ENCODE measurements at regions not wholly inside any gene's neighbourhood (a gene's known extent, or its start where the extent isn't known, plus 50 kb on each side); places are given as distances from the start of the nearest gene placed in this dataset.
A peak's percentile ranks its signal among the peaks of the same experiment; 100 is the strongest.
"Not testable (repeated sequence)": the region's sequence is repeated elsewhere in the genome, so short reads cannot be mapped to it uniquely, and the experiment has no call there.

- DNase-seq: not testable (repeated sequence)
Measured at GRCh38 chr3:166975796-166976195, 404.3 kb downstream of the ZBBX start.

GRCh38 chr3:166967714-166968113, 412.4 kb downstream of the ZBBX start:
- DNase-seq: not testable (repeated sequence)

- DNase-seq: no peak
Measured at GRCh38 chr3:166962911-166963310, 417.2 kb downstream of the ZBBX start.

- no peak for DNase-seq
Measured at GRCh38 chr3:166957121-166957520, 423.0 kb downstream of the ZBBX start.

GRCh38 chr3:166955201-166955939, 424.7 kb downstream of the ZBBX start:
- no peak for DNase-seq

- DNase-seq: no peak
Measured at GRCh38 chr3:166934879-166935278, 445.2 kb downstream of the ZBBX start.

- no peak for DNase-seq
Measured at GRCh38 chr3:166917437-166917836, 462.7 kb downstream of the ZBBX start.

- DNase-seq: peak; percentile 1
Measured at GRCh38 chr3:166902374-166902773, 477.7 kb downstream of the ZBBX start.

- DNase-seq: no peak
Measured at GRCh38 chr3:166900866-166901577, 479.1 kb downstream of the ZBBX start.

- DNase-seq: no peak
Measured at GRCh38 chr3:166897811-166898210, 482.3 kb downstream of the ZBBX start.

- peak; percentile 1 for DNase-seq
Measured at GRCh38 chr3:166889241-166889640, 490.9 kb downstream of the ZBBX start.

GRCh38 chr3:166879661-166880060, 500.4 kb downstream of the ZBBX start:
- DNase-seq: no peak

GRCh38 chr3:166877971-166878370, 502.1 kb downstream of the ZBBX start:
- DNase-seq: no peak

GRCh38 chr3:166864473-166865467, 515.3 kb downstream of the ZBBX start:
- no peak for DNase-seq

GRCh38 chr3:166860217-166860616, 519.9 kb downstream of the ZBBX start:
- DNase-seq: no peak

- DNase-seq: no peak
Measured at GRCh38 chr3:166844329-166844728, 535.8 kb downstream of the ZBBX start.

- DNase-seq: not testable (repeated sequence)
Measured at GRCh38 chr3:166842784-166843183, 537.3 kb downstream of the ZBBX start.

- DNase-seq: peak; percentile 46
Measured at GRCh38 chr3:166837535-166837934, 542.6 kb downstream of the ZBBX start.

GRCh38 chr3:166836836-166837235, 543.3 kb downstream of the ZBBX start:
- DNase-seq: no peak

GRCh38 chr3:166829896-166830295, 550.2 kb downstream of the ZBBX start:
- DNase-seq: no peak

GRCh38 chr3:166818464-166818863, 561.6 kb downstream of the ZBBX start:
- DNase-seq: no peak

GRCh38 chr3:166817269-166817668, 562.8 kb downstream of the ZBBX start:
- not testable (repeated sequence) for DNase-seq
